AG04450 (cell line): ENCODE measurements at regions not wholly inside any gene's neighbourhood (a gene's known extent, or its start where the extent isn't known, plus 50 kb on each side); places are given as distances from the start of the nearest gene placed in this dataset.

Experiments used
- CTCF ChIA-PET: fragments of 300-600, 350-600 bp; formaldehyde crosslinking; extraction: SDS; loops from one replicate; lab custom pipeline; 2022; ENCODE audit warnings: antibody characterized with exemption, inconsistent platforms; lab: Charles Lee
- POLR2A ChIA-PET: fragments of 350-600 bp; formaldehyde crosslinking; extraction: SDS; loops from one replicate; lab custom pipeline; 2021; ENCODE audit warnings: antibody characterized with exemption, inconsistent platforms; lab: Yijun Ruan, JAX
- DNase-seq: peaks from one replicate; pipeline ENCODE4 v3.0.0-alpha.2; 2011; ENCODE audit warnings: low read depth, low spot score
- H3K27ac ChIP-seq: one replicate; pipeline ENCODE4 v1.5.1; 2012; ENCODE audit warnings: low read depth, low read length, control low read depth
- H3K27me3 ChIP-seq: one replicate; pipeline ENCODE4 v1.6.0; 2012; ENCODE audit warnings: low read length; ENCODE audit not compliant: control insufficient read depth, insufficient read depth
- H3K4me3 ChIP-seq: 2 replicates; pipeline ENCODE4 v1.5.1; 2011; ENCODE audit warnings: mild to moderate bottlenecking, low read depth, low read length, control low read depth
- H3K9me3 ChIP-seq: 2 replicates; pipeline ENCODE4 v1.5.1; 2012; ENCODE audit warnings: low read length; ENCODE audit not compliant: control insufficient read depth, insufficient read depth
- TF ChIP-seq, protein P1 (sequence below): IDR thresholded peaks from 2 replicates; pipeline ENCODE4 v1.5.1; 2011; ENCODE audit warnings: low read depth, low read length, control low read depth, inconsistent platforms

DNA sequence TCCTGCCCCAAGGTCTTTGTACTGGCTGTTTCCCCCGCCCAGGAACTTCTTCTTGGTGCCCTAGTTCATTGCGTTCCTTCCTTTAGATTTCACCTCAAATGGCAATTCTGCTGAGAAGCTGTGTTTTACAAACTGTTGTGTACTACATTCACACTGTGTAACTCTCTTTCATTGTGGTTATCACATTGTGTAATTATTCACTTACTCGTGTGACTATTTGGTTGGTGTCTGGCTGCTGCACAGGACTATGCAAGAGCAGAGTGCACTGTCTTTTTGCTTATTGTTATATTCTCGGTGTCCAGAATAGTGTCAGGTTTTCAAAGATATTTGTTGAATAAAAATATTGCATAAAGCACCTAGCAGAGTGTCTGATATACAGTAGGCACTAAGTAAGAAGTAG lies 177.2 kb upstream of the PRICKLE1 start:
- Histone ChIP-seq H3K4me3 (no peak overlapping the region), H3K27me3 (no peaks in the 10 kb centered on the region), H3K27ac (no peak overlapping the region), H3K9me3 (no peaks in the 10 kb centered on the region)
- CTCF ChIA-PET: no interaction called here
- TF ChIP-seq, protein P1, sequence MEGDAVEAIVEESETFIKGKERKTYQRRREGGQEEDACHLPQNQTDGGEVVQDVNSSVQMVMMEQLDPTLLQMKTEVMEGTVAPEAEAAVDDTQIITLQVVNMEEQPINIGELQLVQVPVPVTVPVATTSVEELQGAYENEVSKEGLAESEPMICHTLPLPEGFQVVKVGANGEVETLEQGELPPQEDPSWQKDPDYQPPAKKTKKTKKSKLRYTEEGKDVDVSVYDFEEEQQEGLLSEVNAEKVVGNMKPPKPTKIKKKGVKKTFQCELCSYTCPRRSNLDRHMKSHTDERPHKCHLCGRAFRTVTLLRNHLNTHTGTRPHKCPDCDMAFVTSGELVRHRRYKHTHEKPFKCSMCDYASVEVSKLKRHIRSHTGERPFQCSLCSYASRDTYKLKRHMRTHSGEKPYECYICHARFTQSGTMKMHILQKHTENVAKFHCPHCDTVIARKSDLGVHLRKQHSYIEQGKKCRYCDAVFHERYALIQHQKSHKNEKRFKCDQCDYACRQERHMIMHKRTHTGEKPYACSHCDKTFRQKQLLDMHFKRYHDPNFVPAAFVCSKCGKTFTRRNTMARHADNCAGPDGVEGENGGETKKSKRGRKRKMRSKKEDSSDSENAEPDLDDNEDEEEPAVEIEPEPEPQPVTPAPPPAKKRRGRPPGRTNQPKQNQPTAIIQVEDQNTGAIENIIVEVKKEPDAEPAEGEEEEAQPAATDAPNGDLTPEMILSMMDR: no peak
- POLR2A ChIA-PET: no interaction called here
- no peak for DNase-seq

DNA sequence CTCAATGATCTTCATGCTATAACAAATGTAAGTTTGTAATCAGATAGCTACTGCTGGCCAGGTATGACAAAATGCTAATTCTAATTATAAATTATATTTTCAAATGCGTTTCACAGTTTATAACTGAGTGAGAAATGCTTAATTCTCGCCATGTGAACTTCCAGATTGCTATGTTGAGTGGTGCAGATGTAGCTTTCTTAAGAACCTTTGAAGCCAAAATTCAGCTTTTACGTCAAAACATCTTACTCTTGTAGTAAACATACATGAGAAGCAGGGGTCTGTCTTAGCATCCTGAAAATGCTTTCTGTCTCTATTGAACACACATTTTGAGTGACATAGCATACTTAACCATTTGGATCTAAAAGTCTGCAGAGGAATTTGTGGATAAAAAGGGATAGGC lies 176.5 kb upstream of the PRICKLE1 start:
- CTCF ChIA-PET: interaction anchor here (0.7 kb wide), 1 partner anchor 321 kb away, joined by 4 read pairs; no protein-coding TSS in a partner anchor
- Histone ChIP-seq H3K27me3 (no peaks in the 10 kb centered on the region), H3K27ac (no peak overlapping the region), H3K9me3 (no peaks in the 10 kb centered on the region), H3K4me3 (no peak overlapping the region)
- POLR2A ChIA-PET: no interaction called here
- DNase-seq: no peak
- TF ChIP-seq, protein P1: no peak

DNA sequence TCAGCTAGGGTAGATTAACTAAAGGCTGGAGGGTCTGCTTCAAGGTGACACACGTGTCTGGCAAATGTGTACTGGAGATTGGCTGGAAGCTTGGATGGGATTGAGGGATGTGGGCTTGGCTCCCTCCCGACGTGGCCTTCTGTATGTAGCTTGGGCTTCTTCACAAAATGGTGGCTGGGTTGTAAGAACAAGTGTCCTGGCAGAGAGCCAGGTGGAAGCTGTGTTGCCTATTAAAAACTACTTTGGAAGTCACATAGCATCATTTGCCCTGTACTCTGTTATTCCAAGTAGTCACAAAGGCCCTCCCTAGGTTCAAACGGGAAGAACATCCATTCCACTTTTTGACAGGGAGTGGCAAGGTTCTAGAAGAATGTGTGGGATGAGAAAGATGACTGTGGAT lies 174.1 kb upstream of the PRICKLE1 start:
- Histone ChIP-seq H3K27me3 (no peaks in the 10 kb centered on the region), H3K27ac (no peak overlapping the region), H3K9me3 (no peaks in the 10 kb centered on the region), H3K4me3 (no peak overlapping the region)
- POLR2A ChIA-PET: no interaction called here
- no peak for DNase-seq
- CTCF ChIA-PET: no interaction called here
- TF ChIP-seq, protein P1: no peak

DNA sequence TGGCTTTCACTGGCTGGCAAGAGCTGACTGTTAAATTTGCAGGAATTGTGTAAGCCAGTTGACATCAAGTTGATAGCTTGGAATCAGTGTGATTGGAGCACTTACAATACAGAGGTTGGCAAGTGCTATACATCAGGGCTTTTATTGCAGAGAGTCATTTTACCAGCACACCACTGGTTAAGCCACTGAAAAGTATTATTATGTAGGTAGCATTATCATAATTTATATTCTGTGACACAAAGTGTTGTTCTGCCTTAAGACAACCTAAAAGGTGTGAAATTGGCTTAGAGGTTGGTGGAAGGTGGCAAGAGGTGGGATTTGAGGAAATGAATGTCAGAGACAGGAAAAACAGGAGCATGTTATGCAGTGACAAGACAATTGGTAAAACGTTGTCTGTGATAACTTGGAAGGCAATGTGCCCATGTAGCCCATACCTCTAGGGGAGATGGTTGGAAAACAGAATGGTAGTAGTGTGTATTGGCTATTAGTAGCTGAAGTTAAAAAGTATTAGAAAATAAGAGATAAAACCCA lies 172.9 kb upstream of the PRICKLE1 start:
- CTCF ChIA-PET: no interaction called here
- Histone ChIP-seq H3K9me3 (no peaks in the 10 kb centered on the region), H3K27me3 (no peaks in the 10 kb centered on the region), H3K4me3 (no peak overlapping the region), H3K27ac (no peak overlapping the region)
- TF ChIP-seq, protein P1: no peak
- POLR2A ChIA-PET: no interaction called here
- DNase-seq: no peak

DNA sequence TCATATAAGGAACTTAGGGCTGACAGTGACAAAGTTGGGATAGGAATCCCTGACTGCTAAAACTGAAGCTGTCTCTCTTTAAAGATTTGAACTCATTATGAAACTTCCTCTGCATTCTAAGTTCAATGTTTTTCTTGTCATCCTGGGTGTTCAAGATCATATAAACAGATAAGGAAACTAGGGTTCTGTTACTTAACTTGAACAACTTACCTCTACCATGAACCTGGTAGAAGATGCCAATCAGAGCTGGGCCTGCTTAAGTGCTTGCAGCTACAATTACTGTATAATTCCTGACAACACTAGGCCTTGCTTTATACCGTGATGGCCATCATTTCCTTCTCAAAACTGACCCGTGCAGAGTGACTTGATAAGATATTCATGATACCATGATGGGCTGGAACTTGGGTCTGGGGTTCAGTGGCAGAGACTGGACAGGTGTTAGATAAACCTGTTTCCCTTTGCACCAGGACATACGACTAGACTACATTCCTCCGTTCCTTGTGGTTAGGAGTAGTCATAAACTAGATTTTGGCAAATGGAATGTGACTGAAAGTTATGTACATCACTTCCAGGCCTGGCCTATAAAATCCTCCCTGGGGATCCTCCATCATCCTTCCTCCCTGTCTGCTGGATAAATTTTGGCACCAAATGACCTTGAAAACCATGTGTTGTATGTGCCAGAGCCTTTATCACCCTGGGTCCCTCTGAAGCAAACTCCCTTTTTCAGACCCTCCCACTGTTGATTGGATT lies 172.2 kb upstream of the PRICKLE1 start:
- Histone ChIP-seq H3K27me3 (no peaks in the 10 kb centered on the region), H3K9me3 (no peaks in the 10 kb centered on the region), H3K27ac (no peak overlapping the region), H3K4me3 (no peak overlapping the region)
- DNase-seq: no peak
- CTCF ChIA-PET: interaction anchor here (0.6 to 1.2 kb wide), 2 partner anchors 15 to 26 kb away, joined by 5 read pairs; no protein-coding TSS in a partner anchor
- POLR2A ChIA-PET: no interaction called here
- TF ChIP-seq, protein P1: no peak
